H9 (cell line): ENCODE measurements at regions not wholly inside any gene's neighbourhood (a gene's known extent, or its start where the extent isn't known, plus 50 kb on each side); places are given as distances from the start of the nearest gene placed in this dataset.

Source experiments
- DNase-seq: peaks from one replicate; pipeline ENCODE4 v3.0.0-alpha.2; 2017
- H2AFZ ChIP-seq: one replicate; pipeline ENCODE4 v1.6.1; 2013; ENCODE audit warnings: mild to moderate bottlenecking, low read length, control low read depth, moderate library complexity
- H2AK5ac ChIP-seq: 2 replicates; pipeline ENCODE4 v1.6.1; 2013; ENCODE audit warnings: low read length, control low read depth, mixed read lengths; ENCODE audit not compliant: insufficient read length
- H2BK120ac ChIP-seq: one replicate; pipeline ENCODE4 v1.6.1; 2013; ENCODE audit warnings: low read depth, mild to moderate bottlenecking, low read length, control low read depth, inconsistent platforms; ENCODE audit not compliant: poor library complexity, severe bottlenecking
- H2BK12ac ChIP-seq: 2 replicates; pipeline ENCODE4 v1.6.1; 2013; ENCODE audit warnings: low read length, control low read depth, mixed read lengths, low read depth; ENCODE audit not compliant: insufficient read length
- H2BK15ac ChIP-seq: 2 replicates; pipeline ENCODE4 v1.6.1; 2013; ENCODE audit warnings: low read depth, low read length, control low read depth
- H2BK20ac ChIP-seq: one replicate; pipeline ENCODE4 v1.6.1; 2013; ENCODE audit warnings: low read depth, mild to moderate bottlenecking, low read length, control low read depth, inconsistent platforms; ENCODE audit not compliant: poor library complexity, severe bottlenecking
- H2BK5ac ChIP-seq: 2 replicates; pipeline ENCODE4 v1.6.1; 2013; ENCODE audit warnings: low read length, control low read depth, mixed read lengths; ENCODE audit not compliant: insufficient read length
- H3K14ac ChIP-seq: 2 replicates; pipeline ENCODE4 v1.6.1; 2013; ENCODE audit warnings: low read length, control low read depth; ENCODE audit not compliant: insufficient read depth
- H3K18ac ChIP-seq: 2 replicates; pipeline ENCODE4 v1.6.1; 2013; ENCODE audit warnings: low read depth, mild to moderate bottlenecking, mixed read lengths, low read length, control low read depth; ENCODE audit not compliant: insufficient read length
- H3K23ac ChIP-seq: 2 replicates; pipeline ENCODE4 v1.6.1; 2013; ENCODE audit warnings: low read length, control low read depth, mixed read lengths, low read depth; ENCODE audit not compliant: insufficient read length
- H3K23me2 ChIP-seq: 2 replicates; pipeline ENCODE4 v1.6.1; 2013; ENCODE audit warnings: low read depth, mild to moderate bottlenecking, mixed read lengths, low read length, control low read depth; ENCODE audit not compliant: insufficient read length, poor library complexity, severe bottlenecking
- H3K27ac ChIP-seq: 2 replicates; pipeline ENCODE4 v1.5.1; 2013; ENCODE audit warnings: low read length, control low read depth, mixed read lengths, low read depth; ENCODE audit not compliant: insufficient read length
- H3K27me3 ChIP-seq: 2 replicates; pipeline ENCODE4 v1.6.1; 2013; ENCODE audit warnings: low read length, control low read depth, inconsistent platforms; ENCODE audit not compliant: insufficient read depth
- H3K4ac ChIP-seq: 2 replicates; pipeline ENCODE4 v1.6.1; 2013; ENCODE audit warnings: low read depth, mild to moderate bottlenecking, control low read depth, inconsistent platforms, low read length, moderate library complexity
- H3K4me1 ChIP-seq: 2 replicates; pipeline ENCODE4 v1.6.1; 2013; ENCODE audit warnings: low read length, control low read depth, inconsistent platforms; ENCODE audit not compliant: insufficient read depth
- H3K4me2 ChIP-seq: 2 replicates; pipeline ENCODE4 v1.6.1; 2013; ENCODE audit warnings: low read length, control low read depth, mixed read lengths; ENCODE audit not compliant: insufficient read length, insufficient read depth
- H3K56ac ChIP-seq: 2 replicates; pipeline ENCODE4 v1.6.1; 2013; ENCODE audit warnings: low read depth, mild to moderate bottlenecking, mixed read lengths, low read length, control low read depth; ENCODE audit not compliant: insufficient read length
- H3K79me1 ChIP-seq: 2 replicates; pipeline ENCODE4 v1.6.1; 2013; ENCODE audit warnings: low read depth, mild to moderate bottlenecking, moderate library complexity, low read length, control low read depth, inconsistent platforms; ENCODE audit not compliant: insufficient read depth, poor library complexity, severe bottlenecking
- H3K79me2 ChIP-seq: 2 replicates; pipeline ENCODE4 v1.6.1; 2013; ENCODE audit warnings: low read length, control low read depth, inconsistent platforms; ENCODE audit not compliant: insufficient read depth
- H3K9ac ChIP-seq: 2 replicates; pipeline ENCODE4 v1.6.1; 2013; ENCODE audit warnings: low read length, control low read depth, mixed read lengths; ENCODE audit not compliant: insufficient read length; ENCODE audit errors: extremely low read depth
- H3K9me3 ChIP-seq: one replicate; pipeline ENCODE4 v1.6.1; 2013; ENCODE audit warnings: low read depth, low read length, inconsistent platforms; ENCODE audit not compliant: control insufficient read depth
- H3T11ph ChIP-seq: one replicate; pipeline ENCODE4 v1.6.1; 2013; ENCODE audit warnings: mild to moderate bottlenecking, low read length, control low read depth, inconsistent platforms
- H4K20me1 ChIP-seq: one replicate; pipeline ENCODE4 v1.6.1; 2013; ENCODE audit not compliant: control insufficient read depth, insufficient read length, insufficient read depth
- H4K5ac ChIP-seq: 2 replicates; pipeline ENCODE4 v1.6.1; 2013; ENCODE audit warnings: low read depth, mild to moderate bottlenecking, mixed read lengths, low read length, control low read depth; ENCODE audit not compliant: insufficient read length
- H4K8ac ChIP-seq: replicated peaks from 2 replicates; pipeline ENCODE4 v1.6.1; 2013; ENCODE audit warnings: low read length, control low read depth, mixed read lengths, low read depth; ENCODE audit not compliant: insufficient read length
- H4K91ac ChIP-seq: 2 replicates; pipeline ENCODE4 v1.6.1; 2013; ENCODE audit warnings: low read depth, mild to moderate bottlenecking, moderate library complexity, mixed read lengths, low read length, control low read depth; ENCODE audit not compliant: insufficient read length
- H3K27ac Mint-ChIP-seq, 3 experiments: 2 replicates in 2 of 3; 3 replicates in 1 of 3; pipeline ENCODE4 v1.8.0; 2020 to 2021; ENCODE audit warnings: mixed read lengths in 3 of 3, mild to moderate bottlenecking in 1 of 3, moderate library complexity in 1 of 3
- H3K27me3 Mint-ChIP-seq: 2 replicates; pipeline ENCODE4 v1.8.0; 2021; ENCODE audit warnings: low read depth, mild to moderate bottlenecking, moderate library complexity, mixed read lengths
- H3K36me3 Mint-ChIP-seq, 3 experiments: 2 replicates in 2 of 3; 3 replicates in 1 of 3; pipeline ENCODE4 v1.8.0; 2020 to 2021; ENCODE audit warnings: low read depth in 3 of 3, mixed read lengths in 3 of 3; ENCODE audit not compliant: insufficient read depth in 1 of 3
- H3K4me1 Mint-ChIP-seq, 2 experiments: 2 replicates each; pipeline ENCODE4 v1.8.0; 2020; ENCODE audit warnings: mixed read lengths in 2 of 2
- H3K4me3 Mint-ChIP-seq, 2 experiments: 2 replicates in 1 of 2; 3 replicates in 1 of 2; pipeline ENCODE4 v1.8.0; 2020 to 2021; ENCODE audit warnings: mild to moderate bottlenecking in 2 of 2, mixed read lengths in 2 of 2, moderate library complexity in 1 of 2
- H3K9me3 Mint-ChIP-seq, 2 experiments: 2 replicates in 1 of 2; 3 replicates in 1 of 2; pipeline ENCODE4 v1.8.0; 2020; ENCODE audit warnings: mild to moderate bottlenecking in 2 of 2, mixed read lengths in 2 of 2, moderate library complexity in 1 of 2
- WGBS: extraction: QIAGEN DNeasy Blood & Tissue Kit; methylation state at CpG from one replicate; pipeline ENCODE4 v1.1.7; 2013; ENCODE audit warnings: missing lambda C conversion rate, low lambda C conversion rate, mixed read lengths; ENCODE audit not compliant: insufficient read length; ENCODE audit errors: extremely low coverage; 5-methylcytosine and 5-hydroxymethylcytosine counted together
- TF ChIP-seq, protein P1 (sequence below): fragments of 200-600 bp; sonication (generic); conservative IDR thresholded peaks from 3 replicates; pipeline ENCODE4 v1.8.0; 2021; ENCODE audit warnings: antibody characterized with exemption, mild to moderate bottlenecking

DNA sequence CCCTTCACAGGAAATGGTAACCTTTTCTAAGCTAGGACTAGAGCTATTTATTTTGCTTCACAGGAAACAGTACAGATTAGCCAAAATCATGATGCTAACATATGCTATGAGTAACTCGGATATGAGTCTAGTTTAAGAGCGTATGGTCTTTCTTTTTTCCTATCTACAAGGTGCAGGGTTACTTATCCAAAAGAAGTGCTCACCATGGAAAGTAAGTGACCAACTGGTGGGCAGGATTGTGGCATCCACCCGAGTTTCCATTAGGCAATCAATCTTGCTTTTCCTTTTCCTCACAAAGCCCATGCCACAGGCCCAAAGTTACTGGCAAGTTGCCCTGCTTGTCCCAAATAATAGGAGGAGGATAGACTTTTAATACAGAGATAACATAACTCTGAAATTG is 765.1 kb upstream of the POM121L12 start:
- Histone ChIP-seq H3K14ac (no peak overlapping the region), H3K18ac (no peak overlapping the region)

More for the DNA sequence above, 765.1 kb upstream of the POM121L12 start:
- Histone ChIP-seq H3K56ac (no peak overlapping the region), H3K4me1 (no peaks in the 10 kb centered on the region; the same call in 1 of the 2 replicates), H2BK120ac (no peak overlapping the region), H2AK5ac (no peak overlapping the region), H4K5ac (no peak overlapping the region), H2AFZ (no peak overlapping the region), H4K91ac (no peak overlapping the region), H3K27me3 (no peaks in the 10 kb centered on the region), H3K27ac (no peak overlapping the region), H3K4ac (no peak overlapping the region), H3K23ac (no peak overlapping the region), H3K4me2 (no peak overlapping the region), H4K8ac (no peak overlapping the region), H3K23me2 (no peaks in the 10 kb centered on the region), H2BK12ac (no peak overlapping the region), H2BK15ac (no peak overlapping the region), H3K9ac (no peak overlapping the region), H2BK5ac (no peak overlapping the region), H3K79me1 (no peaks in the 10 kb centered on the region), H3K79me2 (no peaks in the 10 kb centered on the region), H3T11ph (no peak overlapping the region), H4K20me1 (no peaks in the 10 kb centered on the region), H3K9me3 (no peaks in the 10 kb centered on the region), H2BK20ac (no peak overlapping the region)
- Mint-ChIP-seq H3K4me3 (no peak overlapping the region), H3K4me1 (peaks cover 9% of the 10 kb centered on the region in 2 experiments), H3K36me3 (peaks cover 0 to 4% (median 0%) of the 10 kb centered on the region in 3 experiments; a peak in 2 of 7 replicates), H3K27me3 (no peaks in the 10 kb centered on the region), H3K27ac (peak overlapping the region in 1 of 3 experiments; percentile 79; a peak in 1 of 7 replicates), H3K9me3 (no peaks in the 10 kb centered on the region; a peak in 2 of 5 replicates)
- no peak for DNase-seq
- TF ChIP-seq, protein P1, sequence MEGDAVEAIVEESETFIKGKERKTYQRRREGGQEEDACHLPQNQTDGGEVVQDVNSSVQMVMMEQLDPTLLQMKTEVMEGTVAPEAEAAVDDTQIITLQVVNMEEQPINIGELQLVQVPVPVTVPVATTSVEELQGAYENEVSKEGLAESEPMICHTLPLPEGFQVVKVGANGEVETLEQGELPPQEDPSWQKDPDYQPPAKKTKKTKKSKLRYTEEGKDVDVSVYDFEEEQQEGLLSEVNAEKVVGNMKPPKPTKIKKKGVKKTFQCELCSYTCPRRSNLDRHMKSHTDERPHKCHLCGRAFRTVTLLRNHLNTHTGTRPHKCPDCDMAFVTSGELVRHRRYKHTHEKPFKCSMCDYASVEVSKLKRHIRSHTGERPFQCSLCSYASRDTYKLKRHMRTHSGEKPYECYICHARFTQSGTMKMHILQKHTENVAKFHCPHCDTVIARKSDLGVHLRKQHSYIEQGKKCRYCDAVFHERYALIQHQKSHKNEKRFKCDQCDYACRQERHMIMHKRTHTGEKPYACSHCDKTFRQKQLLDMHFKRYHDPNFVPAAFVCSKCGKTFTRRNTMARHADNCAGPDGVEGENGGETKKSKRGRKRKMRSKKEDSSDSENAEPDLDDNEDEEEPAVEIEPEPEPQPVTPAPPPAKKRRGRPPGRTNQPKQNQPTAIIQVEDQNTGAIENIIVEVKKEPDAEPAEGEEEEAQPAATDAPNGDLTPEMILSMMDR = no peak
- no CpG with 5 or more reads among the region's 3 CpGs for WGBS
